HK-2 (cell line): ENCODE measurements at regions not wholly inside any gene's neighbourhood (a gene's known extent, or its start where the extent isn't known, plus 50 kb on each side); places are given as distances from the start of the nearest gene placed in this dataset.
"Not testable (repeated sequence)": the region's sequence is repeated elsewhere in the genome, so short reads cannot be mapped to it uniquely, and the experiment has no call there.

Source experiments
- DNase-seq: peaks from one replicate; pipeline ENCODE4 v3.0.0-alpha.2; 2018; ENCODE audit not compliant: unreplicated experiment

- DNase-seq: no peak
Observed at GRCh38 chr14:30069536-30069935, 141.9 kb upstream of the PRKD1 start.

- DNase-seq: not testable (repeated sequence)
Observed at GRCh38 chr14:30072454-30072853, 144.8 kb upstream of the PRKD1 start.

- DNase-seq: no peak
Observed at GRCh38 chr14:30077946-30078345, 150.3 kb upstream of the PRKD1 start.

- no peak for DNase-seq
Observed at GRCh38 chr14:30078811-30079402, 151.3 kb upstream of the PRKD1 start.

- DNase-seq: no peak
Observed at GRCh38 chr14:30082486-30082885, 154.8 kb upstream of the PRKD1 start.

GRCh38 chr14:30084811-30085210, 157.2 kb upstream of the PRKD1 start:
- no peak for DNase-seq

- DNase-seq: no peak
Observed at GRCh38 chr14:30085943-30086342, 158.3 kb upstream of the PRKD1 start.

GRCh38 chr14:30088620-30089019, 161.0 kb upstream of the PRKD1 start:
- DNase-seq: no peak

- no peak for DNase-seq
Observed at GRCh38 chr14:30108975-30109700, 181.5 kb upstream of the PRKD1 start.

GRCh38 chr14:30114051-30114450, 186.4 kb upstream of the PRKD1 start:
- no peak for DNase-seq

GRCh38 chr14:30115756-30116155, 188.1 kb upstream of the PRKD1 start:
- no peak for DNase-seq

- DNase-seq: no peak
Observed at GRCh38 chr14:30118992-30119640, 191.5 kb upstream of the PRKD1 start.

- DNase-seq: no peak
Observed at GRCh38 chr14:30125322-30125979, 197.8 kb upstream of the PRKD1 start.

GRCh38 chr14:30129807-30130206, 202.2 kb upstream of the PRKD1 start:
- DNase-seq: no peak

GRCh38 chr14:30131581-30132097, 204.0 kb upstream of the PRKD1 start:
- DNase-seq: no peak

GRCh38 chr14:30132196-30132595, 204.5 kb upstream of the PRKD1 start:
- no peak for DNase-seq

- no peak for DNase-seq
Observed at GRCh38 chr14:30134936-30135335, 207.3 kb upstream of the PRKD1 start.

- DNase-seq: no peak
Observed at GRCh38 chr14:30138567-30138966, 210.9 kb upstream of the PRKD1 start.

- DNase-seq: no peak
Observed at GRCh38 chr14:30142216-30142615, 214.6 kb upstream of the PRKD1 start.

- no peak for DNase-seq
Observed at GRCh38 chr14:30143627-30144026, 216.0 kb upstream of the PRKD1 start.

- DNase-seq: no peak
Observed at GRCh38 chr14:30153717-30154116, 226.1 kb upstream of the PRKD1 start.

- DNase-seq: no peak
Observed at GRCh38 chr14:30156571-30156970, 228.9 kb upstream of the PRKD1 start.
